Vagina (tissue), 2 donors: ENCODE measurements at regions not wholly inside any gene's neighbourhood (a gene's known extent, or its start where the extent isn't known, plus 50 kb on each side); places are given as distances from the start of the nearest gene placed in this dataset.

Experiments used
- DNase-seq, 2 donors: peaks; one replicate each; pipeline ENCODE4 v3.0.0-alpha.2; 2017; ENCODE audit errors: extremely low spot score in 2 of 2
- H3K27ac ChIP-seq: fragments of 200-600 bp; sonication (generic); one replicate; pipeline ENCODE4 v1.5.1; 2019
- H3K27me3 ChIP-seq: fragments of 200-600 bp; sonication (generic); one replicate; pipeline ENCODE4 v1.5.1; 2019
- H3K36me3 ChIP-seq, 2 donors: fragments of 200-600 bp; sonication (generic); one replicate each; pipeline ENCODE4 v1.5.1; 2017 to 2019
- H3K4me1 ChIP-seq: fragments of 200-600 bp; sonication (generic); one replicate; pipeline ENCODE4 v1.5.1; 2019
- H3K4me3 ChIP-seq, 2 donors: fragments of 200-600 bp; sonication (generic); 1 replicate in 1 of 2; 2 replicates in 1 of 2; pipeline ENCODE4 v1.5.1; 2016 to 2019
- H3K9me3 ChIP-seq: fragments of 200-600 bp; sonication (generic); one replicate; pipeline ENCODE4 v1.5.1; 2019
- CTCF ChIP-seq, 3 experiments: fragments of 450-650 bp in 2 of 3; fragments of 200-600 bp in 1 of 3; sonication (generic) in 1 of 3; IDR thresholded peaks; one replicate each; pipeline ENCODE4 v1.5.1; 2017 to 2019; ENCODE audit warnings: antibody characterized with exemption in 3 of 3, mild to moderate bottlenecking in 2 of 3, moderate library complexity in 2 of 3
- POLR2A ChIP-seq, 2 donors: fragments of 450-650 bp; IDR thresholded peaks; one replicate each; pipeline ENCODE4 v1.6.1; 2017; ENCODE audit warnings: antibody characterized with exemption in 2 of 2, mild to moderate bottlenecking in 2 of 2, moderate library complexity in 2 of 2
- POLR2AphosphoS5 ChIP-seq, 2 donors: sonication (generic); formaldehyde crosslinking; IDR thresholded peaks; one replicate each; pipeline ENCODE4 v1.9.0; 2017; ENCODE audit warnings: antibody characterized with exemption in 2 of 2, mild to moderate bottlenecking in 2 of 2, low read depth in 1 of 2; ENCODE audit not compliant: insufficient read depth in 1 of 2
- intact Hi-C: fragments of 100-400 bp; cut with DNase I; formaldehyde crosslinking; loops from one replicate; pipeline ENCODE4 v1.15.1; 2023

- DNase-seq, result no peak
- intact Hi-C loops, result no loop called here
- H3K27me3 ChIP-seq, result no peaks in the 10 kb centered on the region
- TF ChIP-seq POLR2A (IDR thresholded peaks at IDR 0.05), result no peak
- TF ChIP-seq POLR2AphosphoS5 (IDR thresholded peaks at IDR 0.05; ENCODE audit: insufficient read depth in 1 of 2, low read depth in 1 of 2), result no peak
- TF ChIP-seq CTCF (IDR thresholded peaks at IDR 0.05), result no peak
- no peak overlapping the region for H3K27ac ChIP-seq
- no peaks in the 10 kb centered on the region for H3K4me1 ChIP-seq
- H3K4me3 ChIP-seq, result no peak overlapping the region
- H3K9me3 ChIP-seq, result peaks cover 10% of the 10 kb centered on the region
- no peaks in the 10 kb centered on the region for H3K36me3 ChIP-seq
Observed at GRCh38 chr4:31234901-31235300, 514.7 kb downstream of the PCDH7 start.

GRCh38 chr4:31236020-31236638 lies 516.0 kb downstream of the PCDH7 start:
- Histone ChIP-seq H3K36me3 (no peaks in the 10 kb centered on the region), H3K4me3 (no peak overlapping the region), H3K9me3 (peaks cover 10% of the 10 kb centered on the region), H3K4me1 (no peaks in the 10 kb centered on the region), H3K27ac (no peak overlapping the region), H3K27me3 (no peaks in the 10 kb centered on the region)
- intact Hi-C loops, result no loop called here
- TF ChIP-seq POLR2A (IDR thresholded peaks at IDR 0.05), result no peak
- no peak for TF ChIP-seq CTCF (IDR thresholded peaks at IDR 0.05)
- no peak for TF ChIP-seq POLR2AphosphoS5 (IDR thresholded peaks at IDR 0.05; ENCODE audit: insufficient read depth in 1 of 2, low read depth in 1 of 2)
- no peak for DNase-seq

GRCh38 chr4:31236639-31237173 lies 516.5 kb downstream of the PCDH7 start:
- H3K4me3 ChIP-seq, result no peak overlapping the region
- no peaks in the 10 kb centered on the region for H3K36me3 ChIP-seq
- H3K4me1 ChIP-seq, result no peaks in the 10 kb centered on the region
- DNase-seq, result no peak
- no peaks in the 10 kb centered on the region for H3K27me3 ChIP-seq
- H3K27ac ChIP-seq, result no peak overlapping the region
- peaks cover 10% of the 10 kb centered on the region for H3K9me3 ChIP-seq
- intact Hi-C loops, result no loop called here
- TF ChIP-seq POLR2AphosphoS5 (IDR thresholded peaks at IDR 0.05; ENCODE audit: insufficient read depth in 1 of 2, low read depth in 1 of 2) (no peak), POLR2A (IDR thresholded peaks at IDR 0.05) (no peak), CTCF (IDR thresholded peaks at IDR 0.05) (no peak)

- intact Hi-C loops, result no loop called here
- Histone ChIP-seq H3K27ac (no peak overlapping the region), H3K4me1 (no peaks in the 10 kb centered on the region), H3K27me3 (no peaks in the 10 kb centered on the region), H3K9me3 (peaks cover 10% of the 10 kb centered on the region), H3K4me3 (no peak overlapping the region), H3K36me3 (no peaks in the 10 kb centered on the region)
- no peak for TF ChIP-seq POLR2A (IDR thresholded peaks at IDR 0.05)
- no peak for TF ChIP-seq POLR2AphosphoS5 (IDR thresholded peaks at IDR 0.05; ENCODE audit: insufficient read depth in 1 of 2, low read depth in 1 of 2)
- no peak for TF ChIP-seq CTCF (IDR thresholded peaks at IDR 0.05)
- DNase-seq, result no peak
Observed at GRCh38 chr4:31237233-31237632, 517.1 kb downstream of the PCDH7 start.

- no peaks in the 10 kb centered on the region for H3K36me3 ChIP-seq
- H3K9me3 ChIP-seq, result peaks cover 10% of the 10 kb centered on the region
- DNase-seq, result no peak
- intact Hi-C loops, result no loop called here
- no peak overlapping the region for H3K27ac ChIP-seq
- no peaks in the 10 kb centered on the region for H3K4me1 ChIP-seq
- no peak for TF ChIP-seq POLR2AphosphoS5 (IDR thresholded peaks at IDR 0.05; ENCODE audit: insufficient read depth in 1 of 2, low read depth in 1 of 2)
- no peak for TF ChIP-seq CTCF (IDR thresholded peaks at IDR 0.05)
- no peak overlapping the region for H3K4me3 ChIP-seq
- no peaks in the 10 kb centered on the region for H3K27me3 ChIP-seq
Observed at GRCh38 chr4:31239886-31240285, 519.7 kb downstream of the PCDH7 start.
